B cell (primary cell): ENCODE measurements at regions not wholly inside any gene's neighbourhood (a gene's known extent, or its start where the extent isn't known, plus 50 kb on each side); places are given as distances from the start of the nearest gene placed in this dataset.

ENCODE experiments used
- ATAC-seq: fragments of 200-7000 bp; cut with Tn5 transposase; one replicate; pipeline ENCODE4 v1.10.0; 2021; ENCODE audit warnings: low read depth, mild to moderate bottlenecking, moderate number of reproducible peaks, moderate library complexity
- CTCF ChIA-PET: fragments of 350-600 bp; sonication (Branson Sonifier 250); formaldehyde crosslinking; loops from one replicate; lab custom pipeline; 2021; ENCODE audit warnings: antibody characterized with exemption, inconsistent platforms; lab: Charles Lee
- POLR2A ChIA-PET: fragments of 350-600 bp; sonication (Branson Sonifier 250); formaldehyde crosslinking; loops from one replicate; lab custom pipeline; 2021; ENCODE audit warnings: antibody characterized with exemption; lab: Charles Lee
- DNase-seq: peaks from one replicate; pipeline ENCODE4 v3.0.0; 2013
- H2AFZ ChIP-seq: 2 replicates; pipeline ENCODE4 v1.6.1; 2012; ENCODE audit warnings: mild to moderate bottlenecking, low read depth, low read length; ENCODE audit not compliant: insufficient read depth, poor library complexity, severe bottlenecking
- H3K27ac ChIP-seq, 2 donors: 1 replicate in 1 of 2; 2 replicates in 1 of 2; pipeline ENCODE4 v1.5.1; 2012 to 2013; ENCODE audit warnings: low read length in 2 of 2, mild to moderate bottlenecking in 2 of 2, moderate library complexity in 1 of 2
- H3K27me3 ChIP-seq, 4 experiments: fragments of 200-600 bp in 1 of 4; sonication (generic) in 1 of 4; replicated peaks in 1 of 4; 1 replicate in 2 of 4; 2 replicates in 2 of 4; pipeline versions ENCODE4 v1.6.1 to v1.7.0; 2013 to 2016; ENCODE audit warnings: low read length in 3 of 4, mild to moderate bottlenecking in 2 of 4, mixed read lengths in 1 of 4, moderate library complexity in 1 of 4; ENCODE audit not compliant: insufficient read depth in 4 of 4, control insufficient read depth in 3 of 4; ENCODE audit errors: control extremely low read depth in 1 of 4
- H3K36me3 ChIP-seq, 2 experiments: replicated peaks in 1 of 2; 1 replicate in 1 of 2; 2 replicates in 1 of 2; pipeline versions ENCODE4 v1.6.1 to v1.7.1; 2013; ENCODE audit warnings: low read length in 1 of 2; ENCODE audit not compliant: insufficient read depth in 2 of 2, control insufficient read depth in 1 of 2; ENCODE audit errors: control extremely low read depth in 1 of 2, extremely low read depth in 1 of 2
- H3K4me1 ChIP-seq, 2 donors: fragments of 200-600 bp in 1 of 2; sonication (generic) in 1 of 2; 1 replicate in 1 of 2; 2 replicates in 1 of 2; pipeline versions ENCODE4 v1.5.1 to v1.6.1; 2013 to 2017; ENCODE audit warnings: low read length in 2 of 2; ENCODE audit not compliant: control insufficient read depth in 2 of 2, insufficient read depth in 2 of 2
- H3K4me2 ChIP-seq: replicated peaks from 2 replicates; pipeline ENCODE3; 2012; ENCODE audit warnings: mild to moderate bottlenecking, low read depth, low read length; ENCODE audit not compliant: poor library complexity, severe bottlenecking
- H3K4me3 ChIP-seq, 5 experiments: fragments of 200-600 bp in 1 of 5; sonication (generic) in 1 of 5; 1 replicate in 3 of 5; 2 replicates in 2 of 5; pipeline versions ENCODE4 v1.5.1 to v1.7.0; 2011 to 2016; ENCODE audit warnings: low read length in 4 of 5, mild to moderate bottlenecking in 4 of 5, low read depth in 2 of 5, control low read depth in 1 of 5, moderate library complexity in 1 of 5; ENCODE audit not compliant: insufficient read depth in 1 of 5; ENCODE audit errors: control extremely low read depth in 1 of 5, extremely low read depth in 1 of 5
- H3K79me2 ChIP-seq: fragments of 200-600 bp; sonication (generic); one replicate; pipeline ENCODE4 v1.6.0; 2016; ENCODE audit warnings: low read length; ENCODE audit not compliant: control insufficient read depth, insufficient read depth
- H3K9ac ChIP-seq: fragments of 200-600 bp; sonication (generic); 2 replicates; pipeline ENCODE4 v1.6.1; 2017; ENCODE audit warnings: mild to moderate bottlenecking, low read length, moderate library complexity
- H3K9me3 ChIP-seq, 3 donors: one replicate each; pipeline versions ENCODE4 v1.6.1 to v1.7.1; 2013; ENCODE audit warnings: low read length in 2 of 3; ENCODE audit not compliant: control insufficient read depth in 2 of 3, insufficient read depth in 1 of 3; ENCODE audit errors: control extremely low read depth in 1 of 3
- H4K20me1 ChIP-seq: 2 replicates; pipeline ENCODE4 v1.6.0; 2012; ENCODE audit warnings: mild to moderate bottlenecking, low read length; ENCODE audit not compliant: insufficient read depth, control insufficient read depth, poor library complexity, severe bottlenecking
- H3K27ac Mint-ChIP-seq: one replicate; pipeline ENCODE4 v1.8.0; 2021; ENCODE audit warnings: mixed read lengths
- H3K27me3 Mint-ChIP-seq: one replicate; pipeline ENCODE4 v1.8.0; 2021; ENCODE audit warnings: mixed read lengths
- H3K4me1 Mint-ChIP-seq: one replicate; pipeline ENCODE4 v1.8.0; 2021; ENCODE audit warnings: mixed read lengths
- H3K4me3 Mint-ChIP-seq: one replicate; pipeline ENCODE4 v1.8.0; 2021; ENCODE audit warnings: mixed read lengths
- H3K9me3 Mint-ChIP-seq: one replicate; pipeline ENCODE4 v1.8.0; 2022; ENCODE audit warnings: mixed read lengths; ENCODE audit not compliant: insufficient read depth
- CTCF ChIP-seq: fragments of 200-600 bp; IDR thresholded peaks from one replicate; pipeline ENCODE4 v1.8.0; 2022; ENCODE audit warnings: antibody characterized with exemption, mild to moderate bottlenecking
- EZH2 ChIP-seq: IDR thresholded peaks from 2 replicates; pipeline ENCODE4 v1.6.1; 2012; ENCODE audit warnings: borderline replicate concordance, low read depth, mild to moderate bottlenecking, moderate library complexity, low read length; ENCODE audit not compliant: insufficient read depth, poor library complexity, severe bottlenecking
- WGBS: methylation state at CpG from one replicate; pipeline ENCODE4 v1.1.5; 2013; ENCODE audit warnings: missing lambda C conversion rate; ENCODE audit not compliant: insufficient coverage; 5-methylcytosine and 5-hydroxymethylcytosine counted together
- intact Hi-C: fragments of 100-400 bp; cut with micrococcal nuclease; formaldehyde crosslinking; loops from one replicate; pipeline ENCODE4 v1.10.0; 2022

GRCh38 chr1:185581020-185581419 lies 153.2 kb upstream of the HMCN1 start:
- WGBS = 93% methylated on average over 2 of the region's 2 CpGs
- TF ChIP-seq EZH2 = no peak
- no peak for TF ChIP-seq CTCF
- intact Hi-C loops = no loop called here
- Mint-ChIP-seq H3K4me1 (no peaks in the 10 kb centered on the region), H3K9me3 (peaks cover 37% of the 10 kb centered on the region), H3K4me3 (no peak overlapping the region), H3K27ac (no peak overlapping the region), H3K27me3 (peaks cover 2% of the 10 kb centered on the region)
- DNase-seq (no peak), ATAC-seq (no peak)
- H3K27ac ChIP-seq = no peak overlapping the region
- no peaks in the 10 kb centered on the region for H3K36me3 ChIP-seq
- peaks cover 0 to 5% (median 2%) of the 10 kb centered on the region in 4 experiments for H3K27me3 ChIP-seq
- H4K20me1 ChIP-seq = no peaks in the 10 kb centered on the region
- POLR2A ChIA-PET = interaction anchor here (0.7 to 0.8 kb wide), 2 partner anchors 15 to 112 kb away, joined by 3 to 4 read pairs; no protein-coding TSS in a partner anchor
- peaks cover 12 to 34% (median 13%) of the 10 kb centered on the region in 3 donors for H3K9me3 ChIP-seq
- no peak overlapping the region for H3K4me2 ChIP-seq
- CTCF ChIA-PET = interaction anchor here (0.7 kb wide), 2 partner anchors 28 to 688 kb away, joined by 3 read pairs; no protein-coding TSS in a partner anchor
- H3K79me2 ChIP-seq = no peaks in the 10 kb centered on the region
- no peak overlapping the region for H3K9ac ChIP-seq
- no peaks in the 10 kb centered on the region for H3K4me1 ChIP-seq
- H2AFZ ChIP-seq = no peak overlapping the region
- H3K4me3 ChIP-seq = no peak overlapping the region

GRCh38 chr1:185578293-185578692 lies 155.9 kb upstream of the HMCN1 start:
- Mint-ChIP-seq H3K27ac (no peak overlapping the region), H3K27me3 (no peaks in the 10 kb centered on the region), H3K4me1 (peaks cover 12% of the 10 kb centered on the region), H3K9me3 (peaks cover 35% of the 10 kb centered on the region), H3K4me3 (no peak overlapping the region)
- ChIA-PET CTCF (interaction anchor here (1.7 kb wide), 1 partner anchor 18 kb away, joined by 4 read pairs; no protein-coding TSS in a partner anchor), POLR2A (no interaction called here)
- no peaks in the 10 kb centered on the region for H3K36me3 ChIP-seq
- H3K27ac ChIP-seq = no peak overlapping the region
- H3K27me3 ChIP-seq = peaks cover 0 to 2% (median 0%) of the 10 kb centered on the region in 4 experiments
- no peaks in the 10 kb centered on the region for H3K79me2 ChIP-seq
- intact Hi-C loops = no loop called here
- no peak overlapping the region for H3K4me2 ChIP-seq
- no peak overlapping the region for H3K4me3 ChIP-seq
- DNase-seq (no peak), ATAC-seq (no peak)
- peaks cover 5 to 26% (median 10%) of the 10 kb centered on the region in 3 donors for H3K9me3 ChIP-seq
- peaks cover 4 to 7% of the 10 kb centered on the region in 2 donors for H3K4me1 ChIP-seq
- no peak for TF ChIP-seq CTCF
- no peak for TF ChIP-seq EZH2
- WGBS = 100% methylated on average over 1 of the region's 3 CpGs
- no peak overlapping the region for H3K9ac ChIP-seq
- no peaks in the 10 kb centered on the region for H4K20me1 ChIP-seq
- no peak overlapping the region for H2AFZ ChIP-seq
